IPS DF 4.7 (cell line): ENCODE measurements at regions not wholly inside any gene's neighbourhood (a gene's known extent, or its start where the extent isn't known, plus 50 kb on each side); places are given as distances from the start of the nearest gene placed in this dataset.

Experiments used
- DNase-seq: peaks from one replicate; pipeline ENCODE4 v3.0.0-alpha.2; 2013; ENCODE audit warnings: low spot score; ENCODE audit errors: extremely low read depth

- DNase-seq, result no peak
Measured at GRCh38 chr5:130272837-130273236, 368.6 kb downstream of the CHSY3 start.

GRCh38 chr5:130270786-130271185, 366.5 kb downstream of the CHSY3 start:
- DNase-seq, result no peak

- no peak for DNase-seq
Measured at GRCh38 chr5:130268489-130268888, 364.2 kb downstream of the CHSY3 start.

GRCh38 chr5:130267926-130268325, 363.7 kb downstream of the CHSY3 start:
- no peak for DNase-seq

GRCh38 chr5:130260481-130260880, 356.2 kb downstream of the CHSY3 start:
- DNase-seq, result no peak

- no peak for DNase-seq
Measured at GRCh38 chr5:130251931-130252330, 347.7 kb downstream of the CHSY3 start.

- DNase-seq, result peak; percentile 2
Measured at GRCh38 chr5:130243641-130244040, 339.4 kb downstream of the CHSY3 start.

- no peak for DNase-seq
Measured at GRCh38 chr5:130237721-130238120, 333.5 kb downstream of the CHSY3 start.
